Liver (tissue), 7 donors: ENCODE measurements at regions not wholly inside any gene's neighbourhood (a gene's known extent, or its start where the extent isn't known, plus 50 kb on each side); places are given as distances from the start of the nearest gene placed in this dataset.

Experiments
- DNase-seq: peaks from one replicate; pipeline ENCODE4 v3.0.0-alpha.2; 2017; ENCODE audit warnings: low spot score
- H3K27ac ChIP-seq, 2 donors: one replicate each; pipeline ENCODE4 v1.7.0; 2013; ENCODE audit warnings: inconsistent platforms in 2 of 2, low read length in 2 of 2, control low read depth in 1 of 2, low read depth in 1 of 2, mild to moderate bottlenecking in 1 of 2
- H3K27me3 ChIP-seq, 4 donors: one replicate each; pipeline versions ENCODE4 v1.6.1 to v1.7.0; 2013; ENCODE audit warnings: low read length in 3 of 4, inconsistent platforms in 1 of 4, mild to moderate bottlenecking in 1 of 4, moderate library complexity in 1 of 4; ENCODE audit not compliant: control insufficient read depth in 4 of 4, insufficient read depth in 4 of 4
- H3K36me3 ChIP-seq, 4 donors: one replicate each; pipeline versions ENCODE4 v1.6.1 to v1.7.0; 2013; ENCODE audit warnings: low read length in 3 of 4, mild to moderate bottlenecking in 3 of 4, low read depth in 1 of 4, moderate library complexity in 1 of 4; ENCODE audit not compliant: control insufficient read depth in 4 of 4, insufficient read depth in 3 of 4
- H3K4me1 ChIP-seq, 4 donors: one replicate each; pipeline versions ENCODE4 v1.6.1 to v1.7.0; 2013; ENCODE audit warnings: low read length in 3 of 4, mild to moderate bottlenecking in 3 of 4, moderate library complexity in 1 of 4; ENCODE audit not compliant: control insufficient read depth in 4 of 4, insufficient read depth in 4 of 4
- H3K4me3 ChIP-seq, 3 donors: one replicate each; pipeline versions ENCODE4 v1.6.1 to v1.7.0; 2013; ENCODE audit warnings: low read length in 3 of 3, control low read depth in 1 of 3, low read depth in 1 of 3, mild to moderate bottlenecking in 1 of 3
- H3K9ac ChIP-seq, 2 donors: one replicate each; pipeline ENCODE4 v1.7.0; 2013; ENCODE audit warnings: low read length in 2 of 2, mild to moderate bottlenecking in 2 of 2, moderate library complexity in 2 of 2, control low read depth in 1 of 2, low read depth in 1 of 2
- H3K9me3 ChIP-seq, 4 donors: one replicate each; pipeline versions ENCODE4 v1.6.1 to v1.7.0; 2013; ENCODE audit warnings: low read length in 3 of 4; ENCODE audit not compliant: control insufficient read depth in 4 of 4
- EGR1 ChIP-seq, 2 donors: IDR thresholded peaks; 2 replicates each; pipeline ENCODE4 v1.6.1; 2016 to 2018; ENCODE audit warnings: antibody characterized with exemption in 2 of 2, low read depth in 2 of 2
- FOXA2 ChIP-seq: IDR thresholded peaks from 2 replicates; pipeline ENCODE4 v1.6.1; 2016; ENCODE audit warnings: antibody characterized with exemption
- GABPA ChIP-seq, 2 donors: IDR thresholded peaks in 1 of 2; conservative IDR thresholded peaks in 1 of 2; 2 replicates each; pipeline ENCODE4 v1.6.1; 2016; ENCODE audit warnings: antibody characterized with exemption in 2 of 2, mild to moderate bottlenecking in 1 of 2, moderate library complexity in 1 of 2
- JUND ChIP-seq, 2 donors: IDR thresholded peaks; 2 replicates each; pipeline ENCODE4 v1.6.1; 2016; ENCODE audit warnings: antibody characterized with exemption in 2 of 2
- NR2F2 ChIP-seq: IDR thresholded peaks from 2 replicates; pipeline ENCODE4 v1.6.1; 2016; ENCODE audit warnings: antibody characterized with exemption
- RAD21 ChIP-seq, 2 donors: IDR thresholded peaks; 2 replicates each; pipeline ENCODE4 v1.6.1; 2016; ENCODE audit warnings: antibody characterized with exemption in 2 of 2, mild to moderate bottlenecking in 2 of 2
- YY1 ChIP-seq: IDR thresholded peaks from 2 replicates; pipeline ENCODE4 v1.6.1; 2016; ENCODE audit warnings: antibody characterized with exemption, mild to moderate bottlenecking
- WGBS: extraction: QIAGEN DNeasy Blood & Tissue Kit; methylation state at CpG from one replicate; pipeline ENCODE4 v1.1.7; 2013; 5-methylcytosine and 5-hydroxymethylcytosine counted together
- TF ChIP-seq, protein P1 (sequence below): IDR thresholded peaks from 2 replicates; pipeline ENCODE4 v1.6.1; 2016; ENCODE audit warnings: antibody characterized with exemption, mild to moderate bottlenecking
- TF ChIP-seq, protein P2 (sequence below): IDR thresholded peaks from 2 replicates; pipeline ENCODE4 v1.6.1; 2016; ENCODE audit warnings: antibody characterized with exemption
- TF ChIP-seq, protein P3 (sequence below): IDR thresholded peaks from 2 replicates; pipeline ENCODE4 v1.6.1; 2016; ENCODE audit warnings: antibody characterized with exemption
- TF ChIP-seq, protein P4 (sequence below): IDR thresholded peaks from 2 replicates; pipeline ENCODE4 v1.6.1; 2016; ENCODE audit warnings: antibody characterized with exemption
- donor health status: healthy.
- donor health status: healthy.
- donor health status: healthy.
- donor health status: healthy.

DNA sequence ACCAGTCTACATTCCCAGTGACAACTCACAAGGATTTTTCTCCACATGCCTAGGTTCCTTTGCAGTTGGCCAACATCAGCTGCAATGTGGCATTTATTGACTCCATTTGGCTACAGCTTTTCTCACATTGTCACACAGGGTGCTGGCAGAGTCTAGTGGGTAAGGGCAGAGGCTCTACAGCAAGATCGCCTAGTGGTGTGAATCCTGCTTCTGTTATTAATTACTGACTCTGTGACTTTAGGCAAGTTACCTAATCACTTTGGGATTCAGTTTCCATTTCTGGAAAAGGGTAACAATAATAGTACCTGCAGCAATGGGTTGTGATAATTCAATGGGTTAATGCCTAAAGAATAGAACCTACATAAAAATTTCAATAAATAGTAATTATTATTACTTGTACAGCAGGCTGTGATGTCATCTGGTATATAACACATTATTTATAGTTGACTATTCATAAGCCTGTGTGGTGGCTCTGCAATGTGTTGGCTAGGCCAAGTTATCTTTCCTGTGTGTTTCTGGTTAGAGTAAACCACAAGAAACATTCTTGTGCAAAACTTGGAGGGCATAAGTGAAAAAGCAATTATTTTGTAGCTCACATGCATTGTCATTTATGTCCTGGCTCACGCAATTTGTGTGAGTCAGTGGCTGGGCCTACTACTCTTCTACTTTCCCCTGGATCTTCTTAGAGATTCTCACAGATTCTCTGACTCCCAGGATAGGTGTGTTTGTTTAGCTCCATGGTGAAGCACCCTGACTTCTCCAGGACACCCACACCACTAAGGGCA lies 59.5 kb downstream of the PTGS2 start:
- H3K4me1 ChIP-seq = no peaks in the 10 kb centered on the region
- TF ChIP-seq GABPA (IDR thresholded peaks at IDR 0.05 in 1 of 2, conservative IDR thresholded peaks at IDR 0.05 in 1 of 2) = no peak
- no peaks in the 10 kb centered on the region for H3K9me3 ChIP-seq
- H3K9ac ChIP-seq = no peak overlapping the region
- H3K36me3 ChIP-seq = no peaks in the 10 kb centered on the region
- no peak overlapping the region for H3K27ac ChIP-seq
- WGBS = 83% methylated on average over 2 of the region's 2 CpGs
- H3K4me3 ChIP-seq = no peak overlapping the region
- no peaks in the 10 kb centered on the region for H3K27me3 ChIP-seq
- DNase-seq = no peak

GRCh38 chr1:186618401-186619170 lies 61.6 kb downstream of the PTGS2 start:
- WGBS = 53% methylated on average over 11 of the region's 11 CpGs
- Histone ChIP-seq H3K9ac (no peak overlapping the region), H3K27me3 (no peaks in the 10 kb centered on the region), H3K4me3 (peak overlapping the region in 1 of 3 donors; percentile 4), H3K27ac (peak overlapping the region in 1 of 2 donors; percentile 46), H3K4me1 (no peaks in the 10 kb centered on the region), H3K36me3 (no peaks in the 10 kb centered on the region), H3K9me3 (no peaks in the 10 kb centered on the region)
- no peak for DNase-seq
- TF ChIP-seq FOXA2 (no peak), RAD21 (IDR thresholded peaks at IDR 0.05) (peak in 1 of 2 donors; percentile 6), EGR1 (IDR thresholded peaks at IDR 0.05; ENCODE audit: low read depth in 2 of 2) (no peak), JUND (IDR thresholded peaks at IDR 0.05) (no peak), NR2F2 (no peak)
- TF ChIP-seq, protein P1, sequence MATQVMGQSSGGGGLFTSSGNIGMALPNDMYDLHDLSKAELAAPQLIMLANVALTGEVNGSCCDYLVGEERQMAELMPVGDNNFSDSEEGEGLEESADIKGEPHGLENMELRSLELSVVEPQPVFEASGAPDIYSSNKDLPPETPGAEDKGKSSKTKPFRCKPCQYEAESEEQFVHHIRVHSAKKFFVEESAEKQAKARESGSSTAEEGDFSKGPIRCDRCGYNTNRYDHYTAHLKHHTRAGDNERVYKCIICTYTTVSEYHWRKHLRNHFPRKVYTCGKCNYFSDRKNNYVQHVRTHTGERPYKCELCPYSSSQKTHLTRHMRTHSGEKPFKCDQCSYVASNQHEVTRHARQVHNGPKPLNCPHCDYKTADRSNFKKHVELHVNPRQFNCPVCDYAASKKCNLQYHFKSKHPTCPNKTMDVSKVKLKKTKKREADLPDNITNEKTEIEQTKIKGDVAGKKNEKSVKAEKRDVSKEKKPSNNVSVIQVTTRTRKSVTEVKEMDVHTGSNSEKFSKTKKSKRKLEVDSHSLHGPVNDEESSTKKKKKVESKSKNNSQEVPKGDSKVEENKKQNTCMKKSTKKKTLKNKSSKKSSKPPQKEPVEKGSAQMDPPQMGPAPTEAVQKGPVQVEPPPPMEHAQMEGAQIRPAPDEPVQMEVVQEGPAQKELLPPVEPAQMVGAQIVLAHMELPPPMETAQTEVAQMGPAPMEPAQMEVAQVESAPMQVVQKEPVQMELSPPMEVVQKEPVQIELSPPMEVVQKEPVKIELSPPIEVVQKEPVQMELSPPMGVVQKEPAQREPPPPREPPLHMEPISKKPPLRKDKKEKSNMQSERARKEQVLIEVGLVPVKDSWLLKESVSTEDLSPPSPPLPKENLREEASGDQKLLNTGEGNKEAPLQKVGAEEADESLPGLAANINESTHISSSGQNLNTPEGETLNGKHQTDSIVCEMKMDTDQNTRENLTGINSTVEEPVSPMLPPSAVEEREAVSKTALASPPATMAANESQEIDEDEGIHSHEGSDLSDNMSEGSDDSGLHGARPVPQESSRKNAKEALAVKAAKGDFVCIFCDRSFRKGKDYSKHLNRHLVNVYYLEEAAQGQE = no peak
- TF ChIP-seq, protein P2, sequence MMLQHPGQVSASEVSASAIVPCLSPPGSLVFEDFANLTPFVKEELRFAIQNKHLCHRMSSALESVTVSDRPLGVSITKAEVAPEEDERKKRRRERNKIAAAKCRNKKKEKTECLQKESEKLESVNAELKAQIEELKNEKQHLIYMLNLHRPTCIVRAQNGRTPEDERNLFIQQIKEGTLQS = no peak
- TF ChIP-seq, protein P3, sequence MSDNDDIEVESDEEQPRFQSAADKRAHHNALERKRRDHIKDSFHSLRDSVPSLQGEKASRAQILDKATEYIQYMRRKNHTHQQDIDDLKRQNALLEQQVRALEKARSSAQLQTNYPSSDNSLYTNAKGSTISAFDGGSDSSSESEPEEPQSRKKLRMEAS = no peak

DNA sequence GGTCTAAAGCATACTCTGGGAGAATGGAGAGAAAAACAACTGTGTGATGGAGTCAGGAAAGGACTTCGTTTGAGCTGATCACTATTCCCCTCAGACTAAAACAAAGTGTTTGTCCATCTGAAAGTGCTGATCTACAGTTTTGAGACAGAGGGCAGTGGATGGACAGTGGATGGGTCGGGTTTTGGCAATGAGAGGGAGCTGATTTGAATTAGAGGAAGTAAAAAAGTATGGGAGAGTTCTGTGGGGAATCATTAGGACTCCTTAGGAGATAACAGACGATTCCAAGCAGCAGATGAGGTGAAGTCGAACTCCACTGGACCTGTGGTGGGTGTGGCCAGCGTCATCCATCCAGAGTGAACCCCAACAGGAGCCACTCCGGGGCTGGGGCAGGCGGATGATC lies 62.3 kb downstream of the PTGS2 start:
- Histone ChIP-seq H3K27ac (peak overlapping the region; percentile 23 to 46), H3K27me3 (no peaks in the 10 kb centered on the region), H3K9ac (no peak overlapping the region), H3K4me3 (no peak overlapping the region), H3K4me1 (no peaks in the 10 kb centered on the region), H3K36me3 (no peaks in the 10 kb centered on the region), H3K9me3 (no peaks in the 10 kb centered on the region)
- TF ChIP-seq RAD21 (IDR thresholded peaks at IDR 0.05) = peak in 1 of 2 donors; percentile 16
- TF ChIP-seq YY1 = no peak
- TF ChIP-seq, protein P4, sequence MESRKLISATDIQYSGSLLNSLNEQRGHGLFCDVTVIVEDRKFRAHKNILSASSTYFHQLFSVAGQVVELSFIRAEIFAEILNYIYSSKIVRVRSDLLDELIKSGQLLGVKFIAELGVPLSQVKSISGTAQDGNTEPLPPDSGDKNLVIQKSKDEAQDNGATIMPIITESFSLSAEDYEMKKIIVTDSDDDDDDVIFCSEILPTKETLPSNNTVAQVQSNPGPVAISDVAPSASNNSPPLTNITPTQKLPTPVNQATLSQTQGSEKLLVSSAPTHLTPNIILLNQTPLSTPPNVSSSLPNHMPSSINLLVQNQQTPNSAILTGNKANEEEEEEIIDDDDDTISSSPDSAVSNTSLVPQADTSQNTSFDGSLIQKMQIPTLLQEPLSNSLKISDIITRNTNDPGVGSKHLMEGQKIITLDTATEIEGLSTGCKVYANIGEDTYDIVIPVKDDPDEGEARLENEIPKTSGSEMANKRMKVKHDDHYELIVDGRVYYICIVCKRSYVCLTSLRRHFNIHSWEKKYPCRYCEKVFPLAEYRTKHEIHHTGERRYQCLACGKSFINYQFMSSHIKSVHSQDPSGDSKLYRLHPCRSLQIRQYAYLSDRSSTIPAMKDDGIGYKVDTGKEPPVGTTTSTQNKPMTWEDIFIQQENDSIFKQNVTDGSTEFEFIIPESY = no peak
- WGBS = 51% methylated on average over 7 of the region's 7 CpGs
- DNase-seq = no peak
